ENCODE measurements at regions not wholly inside any gene's neighbourhood (a gene's known extent, or its start where the extent isn't known, plus 50 kb on each side); places are given as distances from the start of the nearest gene placed in this dataset.

- Histone ChIP-seq H3K27ac (ENCODE audit: low read depth, low read length) (no peak overlapping the region), H3K9me3 (ENCODE audit: control insufficient read depth, insufficient read depth, low read length) (no peaks in the 10 kb centered on the region; the same call in 1 of the 2 replicates), H3K4me3 (ENCODE audit: low read depth, low read length) (no peak overlapping the region), H3K27me3 (ENCODE audit: control insufficient read depth, insufficient read depth, low read length) (peaks cover 23% of the 10 kb centered on the region)
- DNase-seq (ENCODE audit: low read depth, low spot score): no peak
- ChIA-PET POLR2A (no interaction called here), CTCF (no interaction called here)
- no peak for TF ChIP-seq CTCF (IDR thresholded peaks at IDR 0.05; ENCODE audit: low read depth, low read length)
Measured at GRCh38 chr3:24830230-24831152, 335.8 kb upstream of the THRB start.

GRCh38 chr3:24831221-24831620 is 336.6 kb upstream of the THRB start:
- TF ChIP-seq CTCF (IDR thresholded peaks at IDR 0.05; ENCODE audit: low read depth, low read length): no peak
- H3K9me3 ChIP-seq (ENCODE audit: control insufficient read depth, insufficient read depth, low read length): no peaks in the 10 kb centered on the region; the same call in 1 of the 2 replicates
- no peak for DNase-seq (ENCODE audit: low read depth, low spot score)
- H3K27me3 ChIP-seq (ENCODE audit: control insufficient read depth, insufficient read depth, low read length): peaks cover 23% of the 10 kb centered on the region
- H3K4me3 ChIP-seq (ENCODE audit: low read depth, low read length): no peak overlapping the region
- ChIA-PET POLR2A (no interaction called here), CTCF (no interaction called here)
- no peak overlapping the region for H3K27ac ChIP-seq (ENCODE audit: low read depth, low read length)

- DNase-seq (ENCODE audit: low read depth, low spot score): no peak
- H3K27ac ChIP-seq (ENCODE audit: low read depth, low read length): no peak overlapping the region
- POLR2A ChIA-PET: no interaction called here
- TF ChIP-seq CTCF (IDR thresholded peaks at IDR 0.05; ENCODE audit: low read depth, low read length): no peak
- CTCF ChIA-PET: no interaction called here
- no peaks in the 10 kb centered on the region; the same call in 1 of the 2 replicates for H3K9me3 ChIP-seq (ENCODE audit: control insufficient read depth, insufficient read depth, low read length)
- H3K4me3 ChIP-seq (ENCODE audit: low read depth, low read length): no peak overlapping the region
- H3K27me3 ChIP-seq (ENCODE audit: control insufficient read depth, insufficient read depth, low read length): peaks cover 23% of the 10 kb centered on the region
Measured at GRCh38 chr3:24832891-24833290, 338.2 kb upstream of the THRB start.

DNA sequence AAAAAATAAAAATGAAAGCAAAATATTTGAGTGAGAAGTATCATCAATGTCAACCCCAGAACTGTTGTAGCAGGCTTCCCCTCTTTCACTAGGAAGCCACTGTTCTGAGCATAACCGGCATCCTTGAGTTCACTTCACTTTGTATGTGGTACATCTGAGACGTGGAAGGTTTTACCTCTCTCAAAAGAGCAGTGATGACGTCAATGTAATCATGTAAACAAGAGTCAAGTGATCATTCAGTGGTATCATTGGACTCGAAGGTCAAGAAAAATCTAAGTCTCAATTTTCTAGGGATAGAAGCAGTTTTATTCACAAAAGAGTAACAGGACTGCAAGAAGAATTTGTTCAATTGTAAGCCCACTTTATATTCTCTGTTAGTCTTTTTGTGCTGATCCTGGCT is 339.8 kb upstream of the THRB start:
- no peak overlapping the region for H3K4me3 ChIP-seq (ENCODE audit: low read depth, low read length)
- no peak for TF ChIP-seq CTCF (IDR thresholded peaks at IDR 0.05; ENCODE audit: low read depth, low read length)

GRCh38 chr3:24835510-24835909 is 340.9 kb upstream of the THRB start:
- TF ChIP-seq CTCF (IDR thresholded peaks at IDR 0.05; ENCODE audit: low read depth, low read length): no peak
- CTCF ChIA-PET: no interaction called here
- Histone ChIP-seq H3K27me3 (ENCODE audit: control insufficient read depth, insufficient read depth, low read length) (peaks cover 5% of the 10 kb centered on the region), H3K9me3 (ENCODE audit: control insufficient read depth, insufficient read depth, low read length) (no peaks in the 10 kb centered on the region), H3K4me3 (ENCODE audit: low read depth, low read length) (no peak overlapping the region), H3K27ac (ENCODE audit: low read depth, low read length) (no peak overlapping the region)
- POLR2A ChIA-PET: no interaction called here
- no peak for DNase-seq (ENCODE audit: low read depth, low spot score)

More for the DNA sequence above, 339.8 kb upstream of the THRB start:
- H3K27me3 ChIP-seq (ENCODE audit: control insufficient read depth, insufficient read depth, low read length): peaks cover 15% of the 10 kb centered on the region
- ChIA-PET CTCF (no interaction called here), POLR2A (no interaction called here)
- H3K9me3 ChIP-seq (ENCODE audit: control insufficient read depth, insufficient read depth, low read length): no peaks in the 10 kb centered on the region; the same call in 1 of the 2 replicates
- H3K27ac ChIP-seq (ENCODE audit: low read depth, low read length): no peak overlapping the region
- no peak for DNase-seq (ENCODE audit: low read depth, low spot score)
